ENCODE measurements at regions not wholly inside any gene's neighbourhood (a gene's known extent, or its start where the extent isn't known, plus 50 kb on each side); places are given as distances from the start of the nearest gene placed in this dataset.

DNA sequence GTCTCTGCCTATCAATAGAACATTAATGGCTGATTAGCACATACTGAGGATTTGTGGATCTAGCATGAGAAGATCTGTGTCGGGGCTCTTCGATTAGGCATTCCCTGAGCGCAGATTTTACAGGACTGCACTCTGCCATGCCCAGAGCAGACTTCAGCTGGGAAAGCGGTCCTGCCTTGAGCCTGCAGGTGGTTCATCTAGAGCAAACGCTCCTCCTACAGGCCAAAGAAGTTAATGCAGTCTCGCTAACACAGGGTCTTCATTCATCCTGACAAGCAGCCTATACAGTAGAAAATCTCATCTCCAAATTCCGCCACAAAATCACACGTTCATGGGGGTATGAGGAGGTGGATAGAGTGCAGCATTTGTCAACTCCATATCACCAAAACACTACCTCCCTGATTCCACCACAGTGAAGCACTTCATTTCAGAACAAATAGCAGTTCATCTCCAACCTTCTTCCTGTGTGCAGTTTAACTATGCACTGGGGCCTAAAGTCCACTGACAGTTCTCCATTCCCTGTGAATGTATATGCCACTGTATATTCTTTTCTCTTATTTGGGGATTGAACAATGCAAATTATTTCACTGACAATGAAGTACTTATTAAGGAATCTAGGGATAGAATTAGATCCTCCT, 405.8 kb downstream of the IGSF11 start:
- no peaks in the 10 kb centered on the region for H3K36me3 ChIP-seq
- H3K4me1 ChIP-seq (ENCODE audit: low read depth): no peaks in the 10 kb centered on the region
- H3K9me3 ChIP-seq (ENCODE audit: low read depth): no peaks in the 10 kb centered on the region
- peak; percentile 57 to 86 for DNase-seq (ENCODE audit: low read depth in 1 of 2, low spot score in 1 of 2)
- no peak overlapping the region for H3K4me3 ChIP-seq
- TF ChIP-seq, protein P1, sequence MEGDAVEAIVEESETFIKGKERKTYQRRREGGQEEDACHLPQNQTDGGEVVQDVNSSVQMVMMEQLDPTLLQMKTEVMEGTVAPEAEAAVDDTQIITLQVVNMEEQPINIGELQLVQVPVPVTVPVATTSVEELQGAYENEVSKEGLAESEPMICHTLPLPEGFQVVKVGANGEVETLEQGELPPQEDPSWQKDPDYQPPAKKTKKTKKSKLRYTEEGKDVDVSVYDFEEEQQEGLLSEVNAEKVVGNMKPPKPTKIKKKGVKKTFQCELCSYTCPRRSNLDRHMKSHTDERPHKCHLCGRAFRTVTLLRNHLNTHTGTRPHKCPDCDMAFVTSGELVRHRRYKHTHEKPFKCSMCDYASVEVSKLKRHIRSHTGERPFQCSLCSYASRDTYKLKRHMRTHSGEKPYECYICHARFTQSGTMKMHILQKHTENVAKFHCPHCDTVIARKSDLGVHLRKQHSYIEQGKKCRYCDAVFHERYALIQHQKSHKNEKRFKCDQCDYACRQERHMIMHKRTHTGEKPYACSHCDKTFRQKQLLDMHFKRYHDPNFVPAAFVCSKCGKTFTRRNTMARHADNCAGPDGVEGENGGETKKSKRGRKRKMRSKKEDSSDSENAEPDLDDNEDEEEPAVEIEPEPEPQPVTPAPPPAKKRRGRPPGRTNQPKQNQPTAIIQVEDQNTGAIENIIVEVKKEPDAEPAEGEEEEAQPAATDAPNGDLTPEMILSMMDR (IDR thresholded peaks at IDR 0.05; ENCODE audit: low read depth, low read length): peak; percentile 70
- no peak overlapping the region for H3K27ac ChIP-seq
- no peaks in the 10 kb centered on the region for H3K27me3 ChIP-seq

DNA sequence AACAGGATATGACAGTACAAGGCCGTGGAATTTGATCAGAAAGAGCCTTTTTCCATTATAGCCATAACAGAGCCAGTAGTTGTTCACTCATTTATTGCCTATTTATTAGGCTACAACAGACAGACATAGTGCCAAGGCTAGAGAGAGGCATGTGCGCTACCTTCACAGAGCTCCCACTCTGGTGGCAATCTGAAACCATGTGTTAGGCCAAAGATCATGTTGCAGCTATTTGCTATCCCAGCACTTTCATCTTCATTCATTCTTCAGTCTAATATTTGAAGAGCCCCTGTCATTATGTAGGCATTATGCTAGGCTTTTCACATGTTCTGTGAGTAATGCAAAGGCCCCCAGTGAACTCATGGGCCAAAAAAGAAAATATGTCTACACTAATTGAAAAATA, 404.8 kb downstream of the IGSF11 start:
- DNase-seq (ENCODE audit: low read depth in 1 of 2, low spot score in 1 of 2): no peak
- H3K27me3 ChIP-seq: no peaks in the 10 kb centered on the region
- TF ChIP-seq, protein P1 (IDR thresholded peaks at IDR 0.05; ENCODE audit: low read depth, low read length): no peak
- H3K4me3 ChIP-seq: no peak overlapping the region
- H3K9me3 ChIP-seq (ENCODE audit: low read depth): no peaks in the 10 kb centered on the region
- peaks cover 8% of the 10 kb centered on the region for H3K4me1 ChIP-seq (ENCODE audit: low read depth)
- no peak overlapping the region for H3K27ac ChIP-seq
- no peaks in the 10 kb centered on the region for H3K36me3 ChIP-seq

DNA sequence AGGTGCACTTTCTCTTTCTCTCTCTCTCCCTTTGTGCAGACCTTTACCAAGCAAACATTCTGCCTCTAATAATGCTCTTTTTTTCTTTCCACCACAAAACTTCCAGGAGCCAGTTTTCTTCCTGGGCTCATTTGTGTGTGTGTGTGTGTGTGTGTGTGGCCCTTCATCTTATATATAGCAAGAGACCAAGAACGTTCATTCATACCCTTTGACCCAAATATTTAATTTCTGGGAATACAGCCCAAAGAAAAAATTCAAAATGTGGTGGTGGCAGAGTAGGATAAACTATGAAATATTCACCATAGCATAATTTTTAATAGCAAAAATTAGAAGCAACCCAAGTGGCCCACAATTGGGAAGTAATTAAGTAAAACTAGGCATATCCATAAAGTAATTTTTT, 398.9 kb downstream of the IGSF11 start:
- H3K9me3 ChIP-seq (ENCODE audit: low read depth): no peaks in the 10 kb centered on the region
- TF ChIP-seq, protein P1 (IDR thresholded peaks at IDR 0.05; ENCODE audit: low read depth, low read length): no peak

DNA sequence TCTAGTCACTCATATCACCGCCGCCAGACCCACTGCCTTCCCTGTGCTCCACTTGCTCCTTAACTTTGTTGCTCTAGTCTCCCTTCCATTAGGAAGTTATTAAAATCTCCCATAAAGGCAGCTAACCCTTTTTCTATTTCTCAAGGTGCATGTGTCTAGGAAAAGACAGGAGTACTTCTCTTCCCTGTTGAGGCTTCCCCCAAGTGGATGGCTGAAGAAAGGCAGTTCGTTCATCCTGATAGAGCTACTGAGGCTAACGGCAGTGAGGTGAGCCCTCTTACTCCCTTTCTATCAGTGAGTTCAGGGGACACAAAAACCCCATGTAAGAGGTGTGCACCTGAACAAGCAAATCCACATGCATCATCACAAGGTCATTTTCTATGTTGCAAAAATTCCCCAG, 397.8 kb downstream of the IGSF11 start:
- Histone ChIP-seq H3K4me3 (no peak overlapping the region), H3K27ac (no peak overlapping the region), H3K36me3 (no peaks in the 10 kb centered on the region), H3K27me3 (no peaks in the 10 kb centered on the region), H3K4me1 (ENCODE audit: low read depth) (peaks cover 8% of the 10 kb centered on the region), H3K9me3 (ENCODE audit: low read depth) (no peaks in the 10 kb centered on the region)
- peak in 1 of 2 donors; percentile 34 for DNase-seq (ENCODE audit: low read depth in 1 of 2, low spot score in 1 of 2)
- TF ChIP-seq, protein P1 (IDR thresholded peaks at IDR 0.05; ENCODE audit: low read depth, low read length): no peak

More for the DNA sequence above, 398.9 kb downstream of the IGSF11 start:
- Histone ChIP-seq H3K36me3 (no peaks in the 10 kb centered on the region), H3K4me3 (no peak overlapping the region), H3K27ac (no peak overlapping the region), H3K27me3 (no peaks in the 10 kb centered on the region), H3K4me1 (ENCODE audit: low read depth) (peaks cover 8% of the 10 kb centered on the region)
- DNase-seq (ENCODE audit: low read depth in 1 of 2, low spot score in 1 of 2): no peak

DNA sequence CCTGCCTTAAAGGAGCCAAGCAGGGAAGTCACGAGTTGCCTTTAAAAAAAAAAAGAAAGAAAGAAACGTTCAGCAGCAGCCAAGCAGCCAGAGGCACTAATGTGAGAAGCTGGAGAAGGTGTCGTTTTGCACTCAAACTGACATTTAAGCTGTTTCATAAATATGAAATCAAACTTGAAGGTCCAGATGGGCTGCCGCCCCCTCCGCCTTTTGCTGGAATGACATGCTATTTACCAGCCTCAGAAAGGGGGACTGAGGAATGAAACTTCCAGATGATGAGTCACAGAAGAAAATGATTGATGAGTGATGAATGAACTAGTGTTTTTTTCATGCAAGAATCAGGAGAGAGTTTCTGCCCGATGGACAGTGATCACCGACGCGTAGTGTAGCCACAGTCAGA, 396.8 kb downstream of the IGSF11 start:
- TF ChIP-seq, protein P1 (IDR thresholded peaks at IDR 0.05; ENCODE audit: low read depth, low read length): no peak
- H3K4me3 ChIP-seq: no peak overlapping the region
- no peak overlapping the region for H3K27ac ChIP-seq

More for the DNA sequence above, 396.8 kb downstream of the IGSF11 start:
- Histone ChIP-seq H3K27me3 (no peaks in the 10 kb centered on the region), H3K36me3 (no peaks in the 10 kb centered on the region), H3K9me3 (ENCODE audit: low read depth) (no peaks in the 10 kb centered on the region), H3K4me1 (ENCODE audit: low read depth) (peaks cover 8% of the 10 kb centered on the region)
- no peak for DNase-seq (ENCODE audit: low read depth in 1 of 2, low spot score in 1 of 2)

All from cardiac muscle cell (in vitro differentiated cells and primary cell).